Mucosa of stomach (tissue), 1 donor: ENCODE measurements at regions not wholly inside any gene's neighbourhood (a gene's known extent, or its start where the extent isn't known, plus 50 kb on each side); places are given as distances from the start of the nearest gene placed in this dataset.
"Not testable (repeated sequence)": the region's sequence is repeated elsewhere in the genome, so short reads cannot be mapped to it uniquely, and the experiment has no call there.

Source experiments
- H3K27me3 ChIP-seq: one replicate; pipeline ENCODE4 v1.7.0; 2013; ENCODE audit warnings: mild to moderate bottlenecking, low read length; ENCODE audit not compliant: control insufficient read depth, insufficient read depth
- H3K36me3 ChIP-seq: one replicate; pipeline ENCODE4 v1.7.0; 2013; ENCODE audit warnings: low read length; ENCODE audit not compliant: control insufficient read depth, insufficient read depth
- H3K4me1 ChIP-seq: one replicate; pipeline ENCODE4 v1.7.0; 2013; ENCODE audit warnings: mild to moderate bottlenecking, low read length; ENCODE audit not compliant: control insufficient read depth, insufficient read depth
- H3K4me3 ChIP-seq: one replicate; pipeline ENCODE4 v1.7.0; 2013; ENCODE audit warnings: low read length
- H3K9ac ChIP-seq: one replicate; pipeline ENCODE4 v1.7.0; 2013; ENCODE audit warnings: mild to moderate bottlenecking, low read length, moderate library complexity
- H3K9me3 ChIP-seq: one replicate; pipeline ENCODE4 v1.7.0; 2013; ENCODE audit warnings: mild to moderate bottlenecking, low read length, moderate library complexity; ENCODE audit not compliant: control insufficient read depth
- donor health status: Pancreatic carcinoma.

DNA sequence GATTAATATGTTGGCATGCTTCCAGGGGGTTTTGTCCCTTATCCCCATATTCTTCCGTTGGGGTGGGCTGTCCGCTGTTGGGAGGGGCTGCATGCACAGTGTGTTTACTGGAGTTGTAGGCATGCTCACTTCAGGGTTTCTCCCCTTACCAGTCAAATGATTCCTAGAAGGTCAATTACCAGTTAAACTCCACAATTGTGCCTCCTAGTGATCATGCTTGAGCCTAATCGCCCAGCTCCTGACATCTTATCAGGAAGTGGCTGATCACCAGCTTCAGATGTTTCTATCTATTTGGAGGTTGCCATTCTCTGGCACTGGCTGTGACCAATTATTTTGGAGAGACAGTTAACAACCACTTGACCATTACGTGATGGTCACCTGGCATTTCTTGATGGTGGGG lies 1090.0 kb downstream of the SLITRK5 start:
- Histone ChIP-seq H3K36me3 (no peaks in the 10 kb centered on the region), H3K9me3 (no peaks in the 10 kb centered on the region), H3K27me3 (no peaks in the 10 kb centered on the region), H3K4me3 (no peak overlapping the region), H3K9ac (no peak overlapping the region), H3K4me1 (no peaks in the 10 kb centered on the region)

DNA sequence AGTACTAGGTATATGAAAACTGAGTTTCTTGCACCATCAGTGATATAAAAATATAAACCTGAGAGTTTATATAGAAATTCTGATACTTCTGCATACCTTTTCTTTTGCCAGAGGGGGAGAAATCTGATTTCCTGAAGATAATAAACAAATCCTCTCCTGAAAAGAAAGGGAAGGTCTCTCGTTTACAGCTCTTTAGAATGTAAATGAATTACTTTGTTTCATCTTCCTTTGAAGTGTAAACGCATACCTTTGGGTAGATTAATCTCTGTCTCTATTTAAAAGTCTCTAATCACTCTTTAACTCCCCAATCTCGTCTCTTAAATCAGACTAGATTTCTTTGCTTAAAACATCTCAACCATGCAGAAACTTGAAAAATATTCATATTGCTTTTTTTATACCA lies 1092.9 kb downstream of the SLITRK5 start:
- H3K4me3 ChIP-seq, result no peak overlapping the region
- H3K9me3 ChIP-seq, result no peaks in the 10 kb centered on the region
- no peaks in the 10 kb centered on the region for H3K4me1 ChIP-seq
- H3K36me3 ChIP-seq, result no peaks in the 10 kb centered on the region
- H3K27me3 ChIP-seq, result no peaks in the 10 kb centered on the region
- no peak overlapping the region for H3K9ac ChIP-seq

DNA sequence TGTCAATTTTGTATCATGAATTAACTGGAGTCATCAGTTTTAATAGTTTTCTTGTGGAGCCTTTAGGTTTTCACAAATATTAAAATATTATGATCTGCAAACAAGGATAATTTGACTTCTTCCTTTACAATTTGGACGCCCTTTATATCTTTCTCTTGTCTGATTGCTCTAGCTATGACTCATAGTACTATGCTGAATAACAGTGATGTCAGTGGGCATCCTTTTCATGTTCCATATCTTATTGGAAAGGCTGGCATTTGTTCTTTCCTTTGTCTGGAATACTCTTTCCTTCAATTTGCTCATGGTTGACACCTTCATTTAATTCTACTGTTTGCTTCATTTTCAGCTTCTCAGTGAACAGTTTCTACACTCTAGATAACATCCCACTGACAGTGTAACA lies 1129.3 kb downstream of the SLITRK5 start:
- no peaks in the 10 kb centered on the region for H3K36me3 ChIP-seq
- H3K4me1 ChIP-seq, result no peaks in the 10 kb centered on the region
- no peaks in the 10 kb centered on the region for H3K27me3 ChIP-seq
- no peak overlapping the region for H3K4me3 ChIP-seq
- H3K9me3 ChIP-seq, result no peaks in the 10 kb centered on the region
- no peak overlapping the region for H3K9ac ChIP-seq

DNA sequence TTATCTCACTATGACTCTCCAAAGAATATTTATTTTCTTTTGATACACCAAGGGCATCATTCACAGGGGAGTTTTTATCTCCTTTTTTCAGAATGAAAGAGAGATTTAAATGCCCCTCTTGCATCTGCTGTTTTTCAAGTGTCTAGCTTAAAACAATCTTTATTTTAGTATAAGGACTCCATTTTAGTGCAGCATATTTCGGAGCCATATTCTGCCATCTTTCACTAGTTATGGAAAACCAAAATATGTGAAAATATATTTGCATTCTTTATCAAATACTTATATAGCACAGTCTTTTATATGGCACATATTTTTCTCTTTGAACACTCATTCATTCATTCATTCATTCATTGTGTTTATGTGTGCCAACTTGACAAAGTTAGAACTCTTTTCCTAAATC lies 1130.2 kb downstream of the SLITRK5 start:
- no peaks in the 10 kb centered on the region for H3K27me3 ChIP-seq
- H3K9ac ChIP-seq, result no peak overlapping the region
- no peaks in the 10 kb centered on the region for H3K4me1 ChIP-seq
- H3K9me3 ChIP-seq, result no peaks in the 10 kb centered on the region
- H3K4me3 ChIP-seq, result no peak overlapping the region
- H3K36me3 ChIP-seq, result no peaks in the 10 kb centered on the region

DNA sequence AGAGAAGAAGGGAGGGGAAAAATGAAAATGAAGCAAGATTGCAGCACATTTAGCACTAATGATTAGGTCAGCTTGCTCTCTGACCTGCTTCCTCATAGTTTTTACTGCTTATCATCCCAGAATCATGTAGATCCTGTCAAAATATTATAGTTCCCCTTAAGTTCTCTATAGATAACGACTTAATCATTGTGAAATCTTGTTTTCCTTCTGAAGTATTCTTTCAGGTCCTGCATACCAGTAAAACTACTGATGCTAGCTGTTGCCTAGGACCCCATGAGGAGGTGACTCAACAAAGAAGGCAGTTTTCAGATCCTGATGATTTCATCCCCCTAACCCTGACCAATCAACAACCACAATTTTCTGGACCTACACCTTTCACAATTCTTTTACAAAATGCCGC lies 1131.7 kb downstream of the SLITRK5 start:
- H3K4me1 ChIP-seq, result no peaks in the 10 kb centered on the region
- no peak overlapping the region for H3K4me3 ChIP-seq
- H3K9ac ChIP-seq, result no peak overlapping the region
- H3K9me3 ChIP-seq, result no peaks in the 10 kb centered on the region
- no peaks in the 10 kb centered on the region for H3K36me3 ChIP-seq
- H3K27me3 ChIP-seq, result no peaks in the 10 kb centered on the region

DNA sequence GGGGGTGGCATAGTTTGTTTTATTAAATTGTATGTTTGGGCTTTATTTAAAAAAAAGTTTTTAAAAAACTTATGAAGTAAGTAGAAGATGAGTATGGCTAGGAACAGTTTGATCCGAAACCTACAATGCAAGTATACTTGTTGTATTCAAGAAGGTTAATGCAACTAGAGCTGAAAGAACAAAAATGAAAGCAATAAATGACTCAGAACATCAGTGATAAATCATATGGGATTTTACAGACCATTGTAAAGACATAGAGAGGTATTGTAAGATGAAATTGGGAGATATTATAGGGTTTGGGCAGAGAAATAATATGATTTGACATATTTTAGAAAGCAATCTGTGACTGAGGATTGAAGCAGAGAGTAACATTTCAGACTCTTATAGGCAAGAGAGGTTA lies 1135.3 kb downstream of the SLITRK5 start:
- Histone ChIP-seq H3K9ac (no peak overlapping the region), H3K27me3 (no peaks in the 10 kb centered on the region), H3K4me1 (no peaks in the 10 kb centered on the region), H3K4me3 (no peak overlapping the region), H3K36me3 (no peaks in the 10 kb centered on the region), H3K9me3 (no peaks in the 10 kb centered on the region)

DNA sequence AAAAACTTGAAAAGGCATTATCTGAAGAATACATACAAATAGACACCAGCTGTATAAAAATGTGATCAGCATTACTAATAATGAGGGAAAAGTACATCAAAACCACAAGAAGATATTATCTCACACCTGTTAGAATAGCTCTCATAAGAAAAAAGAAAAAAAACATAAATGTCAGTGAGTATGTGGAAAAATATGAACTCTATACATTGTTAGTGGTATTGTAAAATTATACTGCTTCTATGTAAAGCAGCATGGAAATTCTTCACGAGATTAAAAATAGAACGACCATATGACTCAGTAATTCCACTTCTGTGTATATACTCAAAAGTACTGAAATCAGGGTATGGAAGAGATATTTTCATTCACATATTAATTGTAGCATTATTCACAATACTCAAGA lies 1146.4 kb downstream of the SLITRK5 start:
- no peaks in the 10 kb centered on the region for H3K4me1 ChIP-seq
- no peak overlapping the region for H3K4me3 ChIP-seq
- H3K36me3 ChIP-seq, result no peaks in the 10 kb centered on the region
- H3K27me3 ChIP-seq, result no peaks in the 10 kb centered on the region
- H3K9ac ChIP-seq, result no peak overlapping the region
- no peaks in the 10 kb centered on the region for H3K9me3 ChIP-seq

DNA sequence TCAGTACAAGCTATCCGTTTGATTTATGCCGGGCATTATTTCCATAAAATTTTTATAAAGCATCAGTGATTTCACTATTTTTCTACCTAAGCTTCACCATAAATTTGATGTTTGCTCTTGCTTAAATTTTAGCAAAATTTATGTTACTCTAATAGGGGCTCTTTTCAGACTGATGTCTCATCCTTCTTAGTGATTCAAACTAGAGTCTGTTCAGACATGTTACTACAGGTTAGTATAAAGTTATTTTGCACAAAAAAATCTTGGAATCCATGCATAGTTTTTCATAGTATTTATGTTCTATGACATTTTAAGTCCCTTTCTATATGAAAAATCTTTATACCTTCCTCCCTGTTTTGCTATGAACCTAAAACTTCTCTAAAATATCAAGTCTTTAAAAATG lies 1151.9 kb downstream of the SLITRK5 start:
- H3K9me3 ChIP-seq, result no peaks in the 10 kb centered on the region
- H3K9ac ChIP-seq, result no peak overlapping the region
- H3K4me1 ChIP-seq, result no peaks in the 10 kb centered on the region
- H3K4me3 ChIP-seq, result no peak overlapping the region
- H3K36me3 ChIP-seq, result no peaks in the 10 kb centered on the region
- H3K27me3 ChIP-seq, result no peaks in the 10 kb centered on the region

DNA sequence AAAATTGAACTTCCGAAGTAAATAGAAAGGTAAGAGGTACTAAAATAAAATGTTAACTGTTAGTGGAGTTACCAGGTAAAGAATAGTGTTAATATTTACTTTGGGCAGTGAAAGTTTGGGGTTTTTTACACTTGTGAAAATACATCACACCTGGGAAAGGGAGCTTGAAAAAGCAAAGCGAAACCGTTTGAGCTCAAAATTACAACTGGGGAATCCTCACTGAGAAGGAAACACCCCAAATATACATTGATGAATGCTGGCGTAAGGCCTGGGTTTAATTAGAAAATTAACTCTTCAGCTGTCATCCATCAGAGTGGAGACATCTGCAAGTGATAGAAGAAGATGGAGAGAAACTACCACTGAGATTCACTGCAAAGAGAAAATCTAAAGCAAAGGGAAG lies 1153.0 kb downstream of the SLITRK5 start:
- Histone ChIP-seq H3K9me3 (no peaks in the 10 kb centered on the region), H3K9ac (no peak overlapping the region), H3K36me3 (no peaks in the 10 kb centered on the region), H3K4me3 (no peak overlapping the region), H3K27me3 (no peaks in the 10 kb centered on the region), H3K4me1 (no peaks in the 10 kb centered on the region)

DNA sequence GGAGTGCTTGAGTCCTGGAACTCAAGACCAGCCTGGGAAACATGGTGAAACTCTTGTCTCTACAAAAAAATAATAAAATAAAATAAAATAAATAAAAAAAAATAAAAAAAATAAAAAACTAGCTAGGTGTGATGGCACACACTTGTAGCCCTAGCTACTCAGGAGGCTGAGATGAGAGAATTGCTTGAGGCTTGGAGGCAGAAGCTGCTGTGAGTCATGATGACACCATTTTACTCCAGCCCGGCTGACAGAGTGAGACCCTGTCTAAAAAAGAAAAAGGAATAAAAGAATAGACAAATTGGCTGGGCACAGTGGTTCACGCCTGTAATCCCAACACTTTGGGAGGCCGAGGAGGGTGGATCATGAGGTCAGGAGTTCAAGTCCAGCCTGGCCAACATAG lies 1168.9 kb downstream of the SLITRK5 start:
- H3K4me3 ChIP-seq, result no peak overlapping the region
- no peaks in the 10 kb centered on the region for H3K36me3 ChIP-seq

DNA sequence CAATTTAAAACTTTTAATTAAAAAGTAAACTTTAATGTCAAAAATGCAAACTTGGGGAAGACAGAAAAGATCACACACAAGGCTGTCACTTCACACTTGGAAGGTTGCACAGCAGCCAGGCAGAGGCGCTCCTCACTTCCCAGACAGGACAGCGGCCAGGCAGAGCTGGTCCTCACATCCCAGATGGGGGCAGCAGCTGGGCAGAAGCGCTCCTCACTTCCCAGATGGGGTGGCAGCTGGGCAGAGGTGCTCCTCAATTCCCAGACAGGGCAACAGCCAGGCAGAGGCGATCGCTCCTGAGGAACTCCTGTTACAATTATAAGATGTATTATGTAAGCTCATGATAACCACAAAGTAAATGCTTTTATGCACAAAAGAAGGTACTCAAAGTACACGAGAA lies 1181.1 kb downstream of the SLITRK5 start:
- H3K4me1 ChIP-seq, H3K4me3 ChIP-seq, H3K9me3 ChIP-seq, H3K9ac ChIP-seq, H3K27me3 ChIP-seq, H3K36me3 ChIP-seq: not testable (repeated sequence)

More for the DNA sequence above, 1168.9 kb downstream of the SLITRK5 start:
- Histone ChIP-seq H3K9me3 (no peaks in the 10 kb centered on the region), H3K9ac (no peak overlapping the region), H3K27me3 (no peaks in the 10 kb centered on the region), H3K4me1 (no peaks in the 10 kb centered on the region)

DNA sequence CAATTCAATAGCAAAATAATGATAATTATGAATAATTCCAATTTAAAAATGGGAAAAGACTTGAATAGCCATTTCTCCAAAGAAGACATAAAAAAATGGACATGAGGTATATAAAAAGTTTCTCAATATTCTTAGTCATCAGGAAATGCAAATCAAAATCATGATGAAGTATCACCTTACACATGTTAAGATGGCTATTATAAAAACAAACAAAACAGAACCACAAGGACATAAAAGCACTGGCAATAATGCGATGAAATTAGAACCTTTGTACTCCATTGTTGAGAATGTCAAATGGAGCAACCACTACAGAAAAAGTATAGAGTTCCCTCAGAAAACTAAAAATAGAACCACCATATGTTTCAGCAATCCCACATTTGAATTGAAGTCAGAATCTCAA lies 1186.1 kb downstream of the SLITRK5 start:
- Histone ChIP-seq H3K9me3 (no peaks in the 10 kb centered on the region), H3K36me3 (no peaks in the 10 kb centered on the region), H3K9ac (no peak overlapping the region), H3K4me1 (no peaks in the 10 kb centered on the region), H3K4me3 (no peak overlapping the region), H3K27me3 (no peaks in the 10 kb centered on the region)

DNA sequence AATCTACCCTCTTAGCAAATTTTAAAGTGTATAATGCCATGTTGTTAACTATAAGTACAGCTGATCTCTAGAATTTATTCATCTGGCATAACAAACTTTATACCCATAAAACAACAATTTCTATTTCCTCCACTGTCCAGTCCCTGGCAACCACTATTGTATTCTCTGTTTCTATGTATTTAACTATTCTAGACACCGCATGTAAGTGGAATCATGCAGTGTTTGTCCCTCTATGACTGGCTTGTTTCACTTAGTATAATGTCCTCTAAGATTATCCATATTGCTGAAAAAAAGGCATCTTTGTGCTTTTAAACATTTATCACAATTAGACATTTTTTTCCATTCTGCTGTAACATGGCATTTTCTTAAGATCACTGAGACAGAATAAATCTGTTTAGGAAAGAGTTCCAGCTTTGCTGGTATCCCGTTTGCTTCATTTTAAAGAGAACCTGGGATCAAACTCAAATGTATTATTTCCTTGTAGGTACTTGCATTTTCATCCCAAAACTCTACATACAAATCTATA lies 1191.0 kb downstream of the SLITRK5 start:
- Histone ChIP-seq H3K27me3 (no peaks in the 10 kb centered on the region), H3K36me3 (no peaks in the 10 kb centered on the region), H3K4me3 (no peak overlapping the region), H3K9me3 (no peaks in the 10 kb centered on the region), H3K9ac (no peak overlapping the region), H3K4me1 (no peaks in the 10 kb centered on the region)
